ENCODE measurements at regions not wholly inside any gene's neighbourhood (a gene's known extent, or its start where the extent isn't known, plus 50 kb on each side); places are given as distances from the start of the nearest gene placed in this dataset.

DNA sequence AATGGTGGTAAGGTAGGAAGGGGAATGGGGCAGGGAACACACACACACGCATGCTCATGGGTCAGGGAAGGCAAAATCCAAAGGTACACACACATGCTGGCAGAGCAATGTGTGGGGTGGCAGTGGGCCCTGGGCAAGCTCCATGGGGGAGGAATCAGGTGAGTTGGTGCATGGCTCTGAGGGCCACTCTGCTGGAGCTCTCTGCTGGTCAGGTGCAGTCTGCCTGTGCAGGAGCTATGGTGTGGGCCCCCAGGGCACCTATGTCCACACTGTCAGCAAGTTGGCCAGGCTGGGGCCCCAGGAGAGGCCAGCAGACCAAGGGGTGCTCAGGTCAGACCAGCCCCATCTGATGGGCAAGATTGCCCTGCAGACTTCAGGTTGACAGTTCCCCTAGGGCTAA, 90.1 kb upstream of the GAP43 start:
- H3K27ac ChIP-seq: no peak overlapping the region
- peaks cover 0 to 5% (median 0%) of the 10 kb centered on the region in 3 donors for H3K9me3 ChIP-seq
- TF ChIP-seq CTCF (IDR thresholded peaks at IDR 0.05) (no peak), EP300 (IDR thresholded peaks at IDR 0.05) (no peak), POLR2A (IDR thresholded peaks at IDR 0.05) (no peak), POLR2AphosphoS5 (IDR thresholded peaks at IDR 0.05) (no peak)
- ATAC-seq: no peak
- H3K27me3 ChIP-seq: no peaks in the 10 kb centered on the region
- H3K36me3 ChIP-seq: no peaks in the 10 kb centered on the region
- no peak overlapping the region for H3K4me3 ChIP-seq
- H3K4me1 ChIP-seq: no peaks in the 10 kb centered on the region
- WGBS, 2 donors (ENCODE audit: low coverage in 1 of 2): 100% methylated on average over 1 of the region's 1 CpG; no CpG with 5 or more reads in 1 of the 2 donors

GRCh38 chr3:115536171-115536570, 87.1 kb upstream of the GAP43 start:
- peaks cover 0 to 5% (median 0%) of the 10 kb centered on the region in 3 donors for H3K9me3 ChIP-seq
- H3K4me3 ChIP-seq: no peak overlapping the region
- no peak for ATAC-seq
- H3K4me1 ChIP-seq: no peaks in the 10 kb centered on the region
- whole genome bisulfite sequencing, 2 donors (ENCODE audit: low coverage in 1 of 2): 88 to 97% methylated on average over 2 of the region's 2 CpGs
- TF ChIP-seq POLR2A (IDR thresholded peaks at IDR 0.05) (no peak), CTCF (IDR thresholded peaks at IDR 0.05) (no peak), EP300 (IDR thresholded peaks at IDR 0.05) (no peak), POLR2AphosphoS5 (IDR thresholded peaks at IDR 0.05) (no peak)
- H3K27me3 ChIP-seq: no peaks in the 10 kb centered on the region
- no peaks in the 10 kb centered on the region for H3K36me3 ChIP-seq
- H3K27ac ChIP-seq: no peak overlapping the region

DNA sequence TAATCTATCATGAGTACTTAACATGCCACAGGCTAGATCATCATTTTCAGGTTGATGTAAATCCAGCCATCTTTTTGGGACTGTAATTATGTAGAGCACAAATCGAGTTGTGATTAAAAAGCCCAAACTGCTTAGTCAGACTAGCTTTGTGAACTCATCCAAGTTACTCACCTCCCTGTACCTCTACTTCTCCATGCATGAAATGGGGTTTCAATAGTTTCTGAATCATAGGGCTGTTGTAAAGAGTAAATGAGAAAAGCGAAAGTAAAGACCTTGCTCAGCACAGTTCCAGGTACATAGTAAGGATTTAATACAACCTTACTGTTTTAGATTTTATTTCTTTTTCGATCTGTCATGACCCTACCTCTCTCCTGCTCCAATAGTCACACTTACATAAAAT, 85.6 kb upstream of the GAP43 start:
- no peaks in the 10 kb centered on the region for H3K36me3 ChIP-seq

GRCh38 chr3:115547207-115547606, 76.1 kb upstream of the GAP43 start:
- H3K27me3 ChIP-seq: no peaks in the 10 kb centered on the region
- no peak overlapping the region for H3K27ac ChIP-seq
- H3K36me3 ChIP-seq: no peaks in the 10 kb centered on the region
- TF ChIP-seq POLR2A (IDR thresholded peaks at IDR 0.05) (no peak), CTCF (IDR thresholded peaks at IDR 0.05) (no peak), POLR2AphosphoS5 (IDR thresholded peaks at IDR 0.05) (no peak), EP300 (IDR thresholded peaks at IDR 0.05) (no peak)
- H3K4me3 ChIP-seq: no peak overlapping the region
- no peaks in the 10 kb centered on the region for H3K9me3 ChIP-seq
- no peak for ATAC-seq
- peaks cover 0 to 4% (median 0%) of the 10 kb centered on the region in 3 donors for H3K4me1 ChIP-seq
- 63 to 93% methylated on average over 3 of the region's 3 CpGs for WGBS, 2 donors (ENCODE audit: low coverage in 1 of 2)

More for the DNA sequence above, 85.6 kb upstream of the GAP43 start:
- Histone ChIP-seq H3K27me3 (no peaks in the 10 kb centered on the region), H3K4me1 (no peaks in the 10 kb centered on the region), H3K27ac (no peak overlapping the region), H3K9me3 (no peaks in the 10 kb centered on the region), H3K4me3 (no peak overlapping the region)
- no peak for ATAC-seq
- WGBS, 2 donors (ENCODE audit: low coverage in 1 of 2): 74 to 86% methylated on average over 3 of the region's 3 CpGs
- TF ChIP-seq CTCF (IDR thresholded peaks at IDR 0.05): no peak
- no peak for TF ChIP-seq POLR2AphosphoS5 (IDR thresholded peaks at IDR 0.05)
- TF ChIP-seq EP300 (IDR thresholded peaks at IDR 0.05): no peak
- TF ChIP-seq POLR2A (IDR thresholded peaks at IDR 0.05): no peak

- Histone ChIP-seq H3K27ac (no peak overlapping the region), H3K27me3 (no peaks in the 10 kb centered on the region), H3K4me3 (no peak overlapping the region), H3K36me3 (no peaks in the 10 kb centered on the region), H3K4me1 (peaks cover 0 to 4% (median 0%) of the 10 kb centered on the region in 3 donors), H3K9me3 (no peaks in the 10 kb centered on the region)
- ATAC-seq: peak; percentile 52
- no peak for TF ChIP-seq POLR2A (IDR thresholded peaks at IDR 0.05)
- no peak for TF ChIP-seq EP300 (IDR thresholded peaks at IDR 0.05)
- TF ChIP-seq CTCF (IDR thresholded peaks at IDR 0.05): no peak
- TF ChIP-seq POLR2AphosphoS5 (IDR thresholded peaks at IDR 0.05): no peak
- 55 to 88% methylated on average over 2 of the region's 2 CpGs for WGBS, 2 donors (ENCODE audit: low coverage in 1 of 2)
Measured at GRCh38 chr3:115548611-115549010, 74.7 kb upstream of the GAP43 start.
